NCI-H774 (cell line): ENCODE measurements at regions not wholly inside any gene's neighbourhood (a gene's known extent, or its start where the extent isn't known, plus 50 kb on each side); places are given as distances from the start of the nearest gene placed in this dataset.

ENCODE experiments used
- DNase-seq: peaks from one replicate; lab custom pipeline; 2025; lab: John Stamatoyannopoulos, UW

GRCh38 chr10:107379601-107380000 lies 215.1 kb upstream of the SORCS1 start:
- no peak for DNase-seq

- no peak for DNase-seq
Measured at GRCh38 chr10:107371801-107372200, 207.3 kb upstream of the SORCS1 start.

- no peak for DNase-seq
Measured at GRCh38 chr10:107364872-107365271, 200.4 kb upstream of the SORCS1 start.

- no peak for DNase-seq
Measured at GRCh38 chr10:107362306-107362705, 197.8 kb upstream of the SORCS1 start.

GRCh38 chr10:107357033-107357432 lies 192.5 kb upstream of the SORCS1 start:
- no peak for DNase-seq

GRCh38 chr10:107356396-107356795 lies 191.9 kb upstream of the SORCS1 start:
- no peak for DNase-seq

GRCh38 chr10:107342711-107343110 lies 178.2 kb upstream of the SORCS1 start:
- DNase-seq: no peak

GRCh38 chr10:107341281-107341680 lies 176.8 kb upstream of the SORCS1 start:
- DNase-seq: no peak

- DNase-seq: no peak
Measured at GRCh38 chr10:107340326-107340725, 175.8 kb upstream of the SORCS1 start.

- no peak for DNase-seq
Measured at GRCh38 chr10:107336061-107336460, 171.6 kb upstream of the SORCS1 start.

- DNase-seq: no peak
Measured at GRCh38 chr10:107317592-107317991, 153.1 kb upstream of the SORCS1 start.

- no peak for DNase-seq
Measured at GRCh38 chr10:107303203-107303602, 138.7 kb upstream of the SORCS1 start.

GRCh38 chr10:107299606-107300005 lies 135.1 kb upstream of the SORCS1 start:
- no peak for DNase-seq

GRCh38 chr10:107284187-107284586 lies 119.7 kb upstream of the SORCS1 start:
- DNase-seq: no peak

GRCh38 chr10:107280293-107280692 lies 115.8 kb upstream of the SORCS1 start:
- DNase-seq: no peak

GRCh38 chr10:107277591-107277990 lies 113.1 kb upstream of the SORCS1 start:
- no peak for DNase-seq

GRCh38 chr10:107275806-107276205 lies 111.3 kb upstream of the SORCS1 start:
- DNase-seq: no peak

- no peak for DNase-seq
Measured at GRCh38 chr10:107269626-107270025, 105.1 kb upstream of the SORCS1 start.

- no peak for DNase-seq
Measured at GRCh38 chr10:107264742-107265141, 100.2 kb upstream of the SORCS1 start.

GRCh38 chr10:107244122-107244521 lies 79.6 kb upstream of the SORCS1 start:
- DNase-seq: no peak

- DNase-seq: no peak
Measured at GRCh38 chr10:107238275-107238674, 73.8 kb upstream of the SORCS1 start.

- no peak for DNase-seq
Measured at GRCh38 chr10:107232013-107232412, 67.5 kb upstream of the SORCS1 start.

GRCh38 chr10:107230887-107231286 lies 66.4 kb upstream of the SORCS1 start:
- DNase-seq: no peak

- no peak for DNase-seq
Measured at GRCh38 chr10:107215681-107216080, 51.2 kb upstream of the SORCS1 start.
